SK-N-MC (cell line): ENCODE measurements at regions not wholly inside any gene's neighbourhood (a gene's known extent, or its start where the extent isn't known, plus 50 kb on each side); places are given as distances from the start of the nearest gene placed in this dataset.

ENCODE experiments used
- EZH2 ChIP-seq: fragments of 200-600 bp; sonication (generic); IDR thresholded peaks from one replicate; pipeline ENCODE4 v1.6.1; 2017; ENCODE audit warnings: antibody characterized with exemption
- FOXP2 ChIP-seq: optimal IDR thresholded peaks from 2 replicates; pipeline ENCODE3; 2011; ENCODE audit warnings: mild to moderate bottlenecking, moderate library complexity; ENCODE audit not compliant: insufficient read depth; ENCODE audit errors: extremely low read length, control extremely low read depth
- POLR2AphosphoS5 ChIP-seq: IDR thresholded peaks from 2 replicates; pipeline ENCODE4 v1.6.1; 2012; ENCODE audit warnings: mild to moderate bottlenecking, low read depth, low read length, borderline replicate concordance

- TF ChIP-seq EZH2, result no peak
- no peak for TF ChIP-seq POLR2AphosphoS5
- TF ChIP-seq FOXP2, result no peak
Measured at GRCh38 chr10:106132956-106133355, 1031.5 kb downstream of the SORCS1 start.
